NOMO-1 treated with DMSO at 0.1 percent for 48 hours (cell line): ENCODE measurements at regions not wholly inside any gene's neighbourhood (a gene's known extent, or its start where the extent isn't known, plus 50 kb on each side); places are given as distances from the start of the nearest gene placed in this dataset.

ENCODE experiments used
- DNase-seq: peaks from one replicate; lab custom pipeline; 2025; ENCODE audit not compliant: unreplicated experiment; lab: John Stamatoyannopoulos, UW

GRCh38 chr10:44476409-44477045 lies 91.6 kb upstream of the CXCL12 start:
- no peak for DNase-seq

DNA sequence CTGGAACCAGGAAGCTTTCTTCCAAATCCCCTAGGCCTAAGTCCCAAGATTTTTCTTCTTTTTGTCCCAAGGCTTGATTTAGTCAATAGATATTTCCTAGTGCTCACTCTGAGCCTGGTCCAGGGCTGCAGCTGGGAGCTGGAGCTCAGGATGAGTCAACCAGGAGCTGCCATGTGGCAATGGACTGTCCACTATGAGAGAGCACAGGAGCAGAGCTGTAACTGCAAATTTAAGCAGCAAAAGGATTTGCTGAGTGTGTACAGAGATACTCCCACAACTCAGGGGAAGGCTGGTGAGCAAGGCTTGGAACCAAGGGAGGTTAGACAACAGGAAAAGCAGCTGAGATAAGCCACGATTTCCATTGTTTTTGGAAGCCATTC lies 92.1 kb upstream of the CXCL12 start:
- no peak for DNase-seq

GRCh38 chr10:44478040-44478439 lies 93.1 kb upstream of the CXCL12 start:
- DNase-seq: no peak

DNA sequence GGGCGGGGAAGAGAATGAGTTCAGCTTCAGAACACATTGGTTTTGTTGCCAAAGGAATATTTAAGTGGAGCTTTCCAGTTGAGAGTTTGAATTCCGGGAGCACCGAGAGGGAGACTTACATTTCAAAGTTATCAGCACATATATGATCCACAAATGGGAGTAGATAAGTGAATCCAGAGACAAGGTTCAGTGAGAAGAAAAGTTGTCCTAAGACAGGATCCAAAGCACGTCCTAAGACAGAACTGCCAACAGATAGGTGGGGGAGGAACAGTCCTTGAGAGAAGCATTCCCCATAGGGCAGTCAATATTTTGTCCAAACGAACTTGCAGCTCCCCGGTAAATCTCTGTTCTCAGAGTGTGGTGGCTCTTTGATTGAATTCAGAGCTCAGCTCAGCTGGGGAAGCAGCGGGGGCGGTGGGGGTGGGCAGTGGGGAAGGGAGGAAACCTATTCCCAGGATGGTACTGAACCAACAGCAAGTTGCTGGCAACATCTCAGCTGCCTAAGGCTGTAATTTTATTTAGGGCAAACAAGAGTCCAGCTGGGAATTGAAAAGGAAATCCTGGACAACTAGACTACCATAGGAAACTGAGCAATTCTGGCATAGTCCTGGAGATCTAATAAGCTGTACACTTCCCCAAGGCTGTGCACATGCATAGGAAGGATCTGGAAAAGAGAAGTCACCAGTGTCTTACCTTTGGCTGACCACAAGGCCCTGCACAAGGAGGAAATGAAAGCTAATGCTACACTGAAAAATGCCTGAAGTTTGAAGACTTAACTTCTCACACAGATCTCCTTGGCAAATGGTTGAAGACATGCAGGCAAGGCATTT lies 94.2 kb upstream of the CXCL12 start:
- peak; percentile 73 for DNase-seq

GRCh38 chr10:44492678-44493077 lies 107.8 kb upstream of the CXCL12 start:
- DNase-seq: no peak

DNA sequence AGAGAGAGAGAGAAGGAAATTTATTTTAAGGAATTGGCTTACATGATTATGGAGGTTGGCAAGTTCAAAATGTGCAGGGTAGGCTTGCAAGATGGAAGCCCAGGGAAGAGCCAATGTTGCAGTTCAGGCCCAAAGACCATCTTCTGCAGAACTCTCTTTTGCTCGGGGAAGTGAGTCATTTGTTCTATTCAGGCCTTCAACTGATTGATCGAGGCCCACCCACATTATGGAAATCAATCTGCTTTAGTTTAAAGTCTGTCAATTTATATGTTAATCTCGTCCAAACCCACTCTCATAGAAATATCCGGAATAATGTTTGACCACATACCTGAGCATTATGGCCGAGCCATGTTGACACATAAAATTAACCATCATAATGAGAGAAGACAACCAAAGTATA lies 113.3 kb upstream of the CXCL12 start:
- no peak for DNase-seq

DNA sequence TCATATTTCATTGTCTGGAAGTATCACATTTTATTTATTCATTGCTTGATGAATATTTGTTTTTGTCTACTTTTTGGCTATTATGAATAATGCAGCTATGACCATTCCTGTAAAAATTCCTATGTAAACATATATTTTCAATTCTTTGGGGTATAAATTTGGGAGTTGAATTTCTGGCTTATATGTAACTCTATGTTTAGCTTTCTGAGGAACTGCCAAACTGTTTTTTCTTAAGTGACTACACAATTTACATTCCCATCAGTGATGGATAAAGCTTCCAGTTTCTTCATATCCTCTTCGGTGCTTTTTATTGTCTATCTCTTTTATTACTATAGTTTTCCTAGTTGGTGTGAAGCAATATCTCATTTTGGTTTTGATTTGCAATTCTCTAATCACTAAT lies 115.6 kb upstream of the CXCL12 start:
- DNase-seq: no peak

- no peak for DNase-seq
Observed at GRCh38 chr10:44506386-44506785, 121.5 kb upstream of the CXCL12 start.

GRCh38 chr10:44510379-44511115 lies 125.7 kb upstream of the CXCL12 start:
- DNase-seq: no peak

GRCh38 chr10:44511166-44511565 lies 126.3 kb upstream of the CXCL12 start:
- no peak for DNase-seq

DNA sequence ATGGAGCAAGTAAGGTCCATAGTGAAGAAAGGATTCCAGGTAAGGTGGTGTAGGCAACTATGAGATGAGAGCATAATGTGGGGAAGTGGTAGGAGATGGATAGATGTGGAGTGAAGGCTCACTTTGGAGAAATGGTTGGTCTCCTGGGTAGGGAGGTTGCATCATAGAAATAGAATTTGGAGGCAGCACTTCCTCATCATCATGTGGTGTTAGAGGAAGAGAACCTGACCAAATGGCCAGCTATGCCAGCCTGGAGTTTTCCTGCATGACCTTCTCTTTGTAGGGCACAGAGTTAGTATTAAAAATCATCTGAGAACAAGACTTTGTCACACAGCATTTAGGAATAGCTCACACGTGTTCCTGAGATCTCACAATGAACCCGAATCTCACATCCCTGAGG lies 126.7 kb upstream of the CXCL12 start:
- no peak for DNase-seq

DNA sequence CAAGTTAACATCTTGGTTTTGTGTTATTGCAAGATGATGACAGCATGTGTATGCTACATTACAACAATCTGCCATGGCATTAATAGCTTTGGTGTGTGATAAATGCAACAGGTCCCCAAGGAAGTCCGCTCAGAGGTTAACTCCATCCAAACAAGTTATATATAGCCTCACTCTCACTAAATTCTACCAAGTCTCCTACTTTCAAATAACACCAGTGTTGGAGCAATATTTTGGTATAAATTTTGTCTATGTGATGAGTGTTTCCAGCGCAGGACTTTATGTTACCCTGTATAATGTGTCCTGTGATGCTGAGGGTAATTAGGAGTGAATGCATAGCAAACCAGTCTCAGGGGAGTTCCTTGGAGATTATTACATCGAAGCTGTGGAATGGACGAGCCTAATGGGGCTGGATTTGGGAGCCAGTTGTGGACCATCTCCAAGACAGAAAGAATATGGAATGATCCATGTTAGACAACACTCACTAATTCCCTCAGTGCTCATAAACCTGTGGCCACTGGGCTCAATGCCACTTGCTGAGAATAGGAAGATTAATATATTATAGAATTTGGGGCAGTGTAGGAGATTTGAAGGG lies 127.6 kb upstream of the CXCL12 start:
- no peak for DNase-seq

DNA sequence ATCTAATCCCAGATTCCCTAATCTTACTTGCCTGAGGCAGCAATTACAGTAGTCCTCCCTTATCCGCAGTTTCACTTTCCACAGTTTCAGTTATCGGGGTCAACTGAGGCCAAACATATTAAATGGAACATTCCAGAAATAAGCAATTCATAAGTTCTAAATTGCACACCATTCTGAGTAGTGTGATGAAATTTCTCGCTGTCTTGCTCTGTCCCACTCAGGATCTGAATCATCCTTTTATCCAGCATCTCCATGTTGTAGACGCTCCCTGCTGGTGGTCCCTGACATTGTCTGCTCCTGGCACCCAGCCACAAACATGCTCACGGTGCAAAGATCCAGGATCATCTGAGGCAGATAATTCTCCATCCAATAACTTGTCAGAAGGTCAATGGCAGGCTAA lies 128.7 kb upstream of the CXCL12 start:
- DNase-seq: no peak

DNA sequence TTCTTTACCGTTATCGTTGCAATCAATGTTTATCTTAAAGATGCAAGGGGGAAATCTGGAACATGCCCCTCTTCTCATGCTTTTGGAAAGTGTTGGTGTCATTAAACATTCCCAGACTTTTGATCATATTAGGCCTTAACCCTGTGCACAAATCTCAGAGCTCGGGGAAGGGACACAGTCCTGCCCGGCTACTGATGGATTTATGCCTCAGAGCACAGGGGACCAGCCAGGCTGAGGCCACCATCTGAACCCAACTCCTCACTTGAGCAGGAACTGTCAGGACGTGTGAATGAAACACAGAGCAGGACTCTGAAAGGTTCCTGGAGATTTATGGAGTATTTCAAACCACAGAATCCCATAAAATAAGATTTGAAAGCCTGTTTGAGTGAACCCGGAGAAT lies 132.0 kb upstream of the CXCL12 start:
- no peak for DNase-seq

DNA sequence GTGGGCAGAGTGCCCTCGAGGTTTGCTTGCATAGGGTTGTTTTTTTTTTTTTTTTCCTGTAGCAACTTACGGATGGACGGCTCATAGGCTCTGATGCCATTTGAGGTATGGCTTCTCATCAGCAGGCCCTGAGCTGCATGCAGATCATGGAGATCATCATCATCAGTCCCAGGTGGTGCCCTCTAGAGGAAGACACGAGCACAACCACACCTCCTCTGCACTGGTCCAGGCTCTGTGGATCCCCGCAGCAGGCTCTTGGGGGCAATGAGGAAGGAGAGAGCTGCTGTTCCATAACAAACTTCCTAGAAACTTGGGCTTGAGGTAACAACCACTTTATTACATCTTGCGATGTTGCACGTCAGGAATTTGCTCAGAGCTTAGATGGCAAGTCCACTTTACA lies 132.7 kb upstream of the CXCL12 start:
- DNase-seq: no peak

- DNase-seq: no peak
Observed at GRCh38 chr10:44519361-44519760, 134.5 kb upstream of the CXCL12 start.

- no peak for DNase-seq
Observed at GRCh38 chr10:44520651-44521050, 135.8 kb upstream of the CXCL12 start.

DNA sequence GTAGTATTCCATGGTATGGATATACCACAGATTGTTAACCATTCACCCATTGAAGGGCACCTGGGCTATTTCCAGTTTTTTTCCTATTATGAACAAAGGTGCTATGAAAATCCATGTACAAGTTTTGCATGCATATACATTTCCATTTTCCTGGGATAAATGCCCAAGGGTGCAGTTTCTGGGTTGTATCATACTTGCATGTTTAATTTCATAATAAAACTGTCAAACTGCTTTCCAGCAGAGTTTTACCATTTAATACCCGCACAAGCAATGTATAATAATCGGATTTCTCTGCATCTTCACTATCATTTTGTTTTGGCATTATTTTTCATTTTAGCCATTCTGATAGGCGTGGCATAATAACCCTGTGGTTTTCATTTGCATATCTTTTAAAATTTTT lies 154.3 kb upstream of the CXCL12 start:
- no peak for DNase-seq

DNA sequence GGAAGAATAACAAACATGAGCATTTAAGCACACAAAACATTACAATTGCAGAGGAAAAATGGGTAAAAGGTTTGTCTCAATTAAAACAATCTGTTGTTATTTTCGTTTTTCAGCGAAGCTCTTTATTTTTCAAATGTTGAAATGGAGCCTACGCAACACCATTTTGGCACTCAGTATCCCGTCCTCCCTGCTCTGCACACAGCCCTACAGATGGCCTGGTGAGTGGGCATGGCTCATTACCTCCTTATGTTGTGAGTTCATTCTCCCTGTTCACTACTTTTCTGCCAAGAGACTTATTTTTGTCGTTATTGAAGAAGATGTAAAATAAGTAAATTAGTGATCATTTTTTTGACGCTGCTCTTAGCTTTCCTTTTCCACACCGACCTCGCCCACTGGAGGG lies 167.8 kb upstream of the CXCL12 start:
- DNase-seq: no peak

- no peak for DNase-seq
Observed at GRCh38 chr10:44557596-44558191, 172.8 kb upstream of the CXCL12 start.

GRCh38 chr10:44558521-44558920 lies 173.6 kb upstream of the CXCL12 start:
- no peak for DNase-seq
